ENCODE measurements at regions not wholly inside any gene's neighbourhood (a gene's known extent, or its start where the extent isn't known, plus 50 kb on each side); places are given as distances from the start of the nearest gene placed in this dataset.

DNA sequence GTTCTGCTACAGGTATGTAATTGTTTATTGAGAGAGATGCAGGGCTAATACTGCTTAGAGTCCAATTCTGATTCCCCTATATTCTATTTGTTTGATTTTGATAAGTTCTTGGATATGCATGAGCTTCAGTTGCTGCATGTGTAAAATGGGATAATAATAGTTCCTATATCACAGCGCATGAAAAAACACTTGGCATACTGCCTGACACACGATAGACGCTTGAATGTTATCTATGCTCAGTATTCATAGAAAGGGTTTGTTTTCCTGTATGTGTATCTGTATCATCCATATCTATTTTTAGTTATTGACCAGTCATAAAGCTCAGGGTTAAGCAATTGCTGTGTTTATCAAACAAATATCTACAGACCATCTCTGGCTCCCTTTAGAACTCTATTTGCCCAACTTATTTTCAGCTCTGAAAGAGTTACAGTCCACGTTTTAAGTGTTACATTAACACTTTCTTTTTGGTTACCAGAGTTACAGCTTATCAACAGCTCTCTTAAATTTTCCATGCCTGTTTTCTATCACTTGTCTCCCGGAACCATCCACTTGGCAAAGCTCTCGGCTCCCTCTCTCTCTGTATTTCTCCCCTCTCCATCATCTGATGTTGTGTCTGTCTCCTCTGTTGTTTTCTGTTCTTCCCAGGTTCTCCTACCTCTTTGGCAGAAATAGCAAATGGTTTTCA lies 334.8 kb downstream of the CBLN1 start:
- DNase-seq (ENCODE audit: low spot score) = peak; percentile 46

DNA sequence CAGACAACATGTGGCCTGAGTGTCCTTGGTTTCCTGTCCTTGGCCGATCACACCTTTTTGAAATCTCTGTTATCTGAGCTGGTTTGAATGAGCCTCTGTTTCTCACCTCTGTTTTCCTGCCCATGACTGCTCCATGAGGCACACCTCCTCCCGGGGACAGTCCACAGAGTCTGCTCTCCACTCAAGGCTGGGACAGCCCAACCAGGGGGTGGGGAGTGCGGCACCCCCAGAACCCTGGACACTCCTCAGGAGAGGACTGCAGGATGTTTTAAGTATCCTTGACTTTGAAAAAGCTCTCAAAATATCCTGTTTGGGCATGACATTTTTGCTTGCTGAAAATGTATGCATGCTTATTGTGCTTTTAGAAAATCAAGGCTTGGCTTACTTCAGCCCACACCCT lies 333.0 kb upstream of the N4BP1 start:
- no peak for DNase-seq (ENCODE audit: low spot score)

DNA sequence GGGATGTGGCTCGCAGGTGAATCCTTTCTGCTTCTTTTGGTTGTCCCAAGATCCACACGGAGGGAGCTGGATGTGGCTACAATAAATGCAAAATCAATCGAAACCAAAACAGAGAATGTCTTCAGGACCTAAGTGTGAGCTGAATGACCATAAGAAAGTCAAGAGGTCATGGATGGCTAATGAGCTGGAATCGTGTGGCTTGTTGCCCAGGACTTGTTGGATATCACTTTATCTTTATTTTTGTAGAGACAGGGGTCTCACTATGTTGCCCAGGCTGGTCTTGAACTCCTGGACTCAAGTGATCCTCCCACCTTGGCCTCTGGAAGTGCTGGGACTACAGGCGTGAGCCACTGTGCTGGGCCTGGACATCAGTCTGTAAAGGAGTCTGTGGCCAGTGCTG lies 326.8 kb upstream of the N4BP1 start:
- no peak for DNase-seq (ENCODE audit: low spot score)

DNA sequence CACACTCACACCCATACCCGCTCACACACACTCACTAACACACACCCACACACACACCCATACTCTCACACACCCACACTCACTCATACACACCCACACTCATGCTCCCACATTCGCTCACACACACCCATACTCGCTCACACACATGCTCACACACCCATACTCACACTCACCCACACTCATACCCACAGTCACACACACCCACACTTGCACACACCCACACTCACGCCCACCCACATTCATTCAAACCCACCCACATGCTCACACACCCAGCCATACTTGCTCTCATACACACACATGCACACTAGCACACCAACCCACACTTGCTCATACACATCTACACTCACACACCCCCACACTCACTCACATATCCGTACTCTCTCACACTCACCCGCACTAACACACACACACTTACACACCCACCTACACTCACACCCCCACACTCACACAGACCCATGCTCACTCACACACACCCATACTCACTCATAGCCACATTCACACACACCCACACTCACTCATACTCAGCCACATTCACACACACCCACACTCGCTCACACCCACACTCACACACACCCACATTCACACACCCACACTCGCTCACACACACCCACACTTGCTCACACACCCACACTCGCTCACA lies 322.4 kb upstream of the N4BP1 start:
- DNase-seq (ENCODE audit: low spot score) = no peak

DNA sequence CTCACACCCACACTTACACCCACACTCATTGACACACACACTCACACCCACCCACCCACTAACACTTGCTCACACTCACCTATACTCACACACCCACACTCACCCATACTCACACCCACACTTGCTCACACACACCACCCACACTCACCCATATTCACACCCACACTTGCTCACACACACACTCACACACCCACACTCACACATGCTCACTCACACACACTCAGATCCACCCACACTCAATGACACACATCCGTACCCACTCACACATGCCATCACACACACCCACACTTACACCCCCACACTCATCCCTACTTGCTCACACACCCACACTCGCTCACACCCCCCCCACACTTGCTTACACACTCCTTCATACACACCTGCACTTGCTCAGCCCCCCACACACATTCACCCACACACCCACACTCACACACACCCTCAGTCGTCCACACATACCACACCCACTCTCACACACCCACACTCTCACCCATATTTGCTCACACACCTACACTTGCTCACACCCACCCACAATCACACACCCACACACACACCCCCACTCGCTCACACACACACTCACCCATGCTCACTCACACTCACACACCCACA lies 321.1 kb upstream of the N4BP1 start:
- DNase-seq (ENCODE audit: low spot score) = no peak

DNA sequence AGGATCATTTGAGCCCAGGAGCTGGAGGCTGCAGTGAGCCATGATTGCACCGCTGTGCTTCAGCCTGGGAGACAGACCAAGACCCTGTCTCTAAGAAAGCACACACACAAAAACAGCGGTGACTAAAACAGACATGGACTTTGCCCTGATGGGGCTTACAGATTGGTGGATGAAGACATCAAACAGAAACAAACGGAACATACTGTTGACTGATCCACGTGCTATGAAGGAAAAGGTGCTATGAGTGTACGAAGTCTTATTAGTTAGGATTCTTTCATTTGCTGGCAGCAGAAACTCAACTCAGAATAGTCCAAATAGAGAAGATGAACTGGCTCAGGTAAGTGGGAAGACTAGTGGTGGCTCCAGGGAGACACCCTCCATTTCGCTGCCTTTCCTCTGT lies 309.8 kb upstream of the N4BP1 start:
- no peak for DNase-seq (ENCODE audit: low spot score)

DNA sequence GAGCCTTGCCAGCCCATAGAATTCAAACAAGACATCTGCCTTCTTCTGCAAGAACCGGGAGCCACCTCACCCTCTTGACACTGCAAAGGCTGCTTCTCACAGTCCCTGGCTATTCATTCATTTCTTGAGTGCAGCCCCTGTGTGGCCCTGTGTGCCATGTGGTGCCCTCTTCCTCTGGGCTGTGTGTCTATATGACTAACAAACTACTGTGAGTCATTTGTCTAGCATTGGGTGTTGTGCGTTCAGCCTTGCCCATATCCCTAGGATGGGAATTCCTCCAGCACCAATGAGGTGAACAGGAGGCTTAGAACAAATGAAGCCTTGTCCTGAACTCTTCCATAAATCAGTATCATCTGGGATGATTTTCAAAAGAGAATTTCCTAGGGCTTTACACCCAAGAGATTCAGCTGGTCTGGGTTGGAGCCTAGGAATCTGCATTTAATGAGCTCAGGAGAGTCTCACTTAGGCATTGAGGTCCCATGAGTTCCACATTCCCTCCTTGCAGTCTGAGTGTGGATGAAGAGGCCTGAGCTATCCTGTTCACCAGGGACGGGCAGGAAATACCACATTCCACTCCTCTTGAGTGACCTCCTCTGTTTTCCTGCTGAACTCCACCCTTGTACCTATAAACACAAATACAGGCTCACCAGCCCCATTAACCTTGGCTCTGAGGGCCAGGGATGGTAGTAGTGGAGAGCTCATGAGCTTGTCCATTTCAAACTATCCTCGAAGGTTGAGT lies 308.7 kb upstream of the N4BP1 start:
- DNase-seq (ENCODE audit: low spot score) = no peak

DNA sequence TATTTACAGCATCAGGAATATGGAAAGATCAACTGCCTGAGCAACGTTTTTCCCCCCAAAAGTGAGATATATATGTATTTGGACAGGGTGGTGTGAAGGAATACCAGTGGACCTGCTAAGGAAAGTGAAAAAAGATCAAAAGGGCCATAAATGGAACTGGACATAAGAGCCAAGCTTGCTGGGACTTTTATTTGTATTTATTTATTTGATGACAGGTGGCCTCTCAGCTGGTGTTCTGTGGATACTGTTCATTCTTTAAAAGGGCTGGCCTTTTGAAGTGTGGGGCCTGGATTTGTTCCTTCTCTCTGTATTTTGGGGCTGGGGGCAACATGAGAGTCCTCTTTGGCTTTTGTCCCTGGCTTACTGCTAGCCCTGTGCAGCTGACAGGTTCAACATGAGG lies 306.6 kb upstream of the N4BP1 start:
- DNase-seq (ENCODE audit: low spot score) = no peak

DNA sequence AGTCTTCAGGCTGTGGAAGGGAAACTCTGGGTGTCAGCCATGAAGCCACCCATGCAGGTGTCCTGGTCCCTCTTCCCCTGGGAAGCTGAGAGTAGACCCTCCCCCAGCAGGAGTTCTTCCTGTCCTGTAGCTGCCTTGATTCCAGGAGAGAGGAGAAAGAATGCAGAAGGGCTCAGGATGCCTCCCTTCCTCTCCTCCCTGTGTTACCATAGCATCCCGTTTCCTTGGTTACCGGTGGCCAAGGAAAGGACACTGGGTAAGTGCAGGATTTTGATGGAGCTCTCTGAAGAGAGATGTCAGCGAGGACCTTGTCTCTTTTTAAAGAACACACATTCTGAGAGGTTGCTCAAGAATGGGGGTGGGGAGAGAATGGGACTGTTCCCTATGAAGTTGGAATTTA lies 304.1 kb upstream of the N4BP1 start:
- no peak for DNase-seq (ENCODE audit: low spot score)

DNA sequence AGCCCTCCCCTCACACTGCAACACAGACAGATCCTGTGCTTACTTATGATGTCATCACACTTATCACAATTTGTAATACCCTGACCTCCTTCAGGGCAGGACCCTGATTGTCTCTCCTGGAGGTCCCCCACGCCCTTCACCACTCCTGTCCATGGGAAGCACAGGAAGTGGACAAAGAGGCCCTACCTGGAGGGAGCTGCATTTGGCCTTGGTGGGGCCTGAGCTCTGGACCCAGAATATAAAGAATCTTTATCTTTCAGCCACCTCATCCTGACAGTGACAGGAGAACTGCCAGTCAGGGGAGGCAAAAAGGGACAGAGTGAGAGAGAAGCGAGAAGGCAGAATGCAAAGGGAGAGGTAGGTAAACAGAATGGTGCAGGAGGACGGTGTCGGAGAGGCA lies 303.4 kb upstream of the N4BP1 start:
- DNase-seq (ENCODE audit: low spot score) = no peak

DNA sequence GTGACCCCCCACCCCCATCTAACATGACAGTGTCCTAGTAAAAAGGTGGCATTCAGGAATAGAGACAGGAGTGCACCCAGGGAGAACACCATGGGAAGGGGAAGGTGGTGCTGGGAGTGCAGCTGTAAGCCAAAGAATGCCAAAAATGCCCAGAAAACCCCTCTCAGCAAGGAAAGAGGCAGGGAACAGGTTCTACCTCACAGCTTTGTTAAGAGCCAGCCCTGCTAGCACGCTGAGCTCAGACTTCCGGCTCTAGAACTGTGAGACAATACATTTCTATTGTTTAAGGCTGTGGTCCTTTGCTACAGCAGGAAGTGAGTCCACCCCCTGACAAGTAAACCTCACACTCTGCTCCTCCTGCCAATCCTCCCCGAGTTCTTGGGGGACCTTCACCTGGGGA lies 302.4 kb upstream of the N4BP1 start:
- DNase-seq (ENCODE audit: low spot score) = no peak

DNA sequence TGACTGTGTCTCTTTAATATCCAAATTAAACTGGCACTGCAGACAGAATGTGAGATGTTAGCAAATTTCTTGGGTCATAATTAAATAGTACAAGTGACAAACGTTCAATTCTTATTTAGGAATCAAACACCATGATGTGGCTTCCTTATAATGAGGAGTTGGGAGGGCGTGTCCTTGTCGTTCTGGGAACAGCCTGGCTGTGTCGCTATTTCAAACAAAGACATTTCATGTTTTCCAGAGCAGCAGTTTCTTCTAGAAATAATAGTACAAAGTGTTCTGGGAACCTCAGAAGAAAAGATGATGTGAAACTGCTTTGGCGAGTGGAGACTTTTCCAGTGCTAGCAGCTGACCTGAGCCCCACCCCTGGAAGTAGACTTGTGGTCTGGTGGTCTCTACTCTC lies 301.7 kb upstream of the N4BP1 start:
- DNase-seq (ENCODE audit: low spot score) = no peak

DNA sequence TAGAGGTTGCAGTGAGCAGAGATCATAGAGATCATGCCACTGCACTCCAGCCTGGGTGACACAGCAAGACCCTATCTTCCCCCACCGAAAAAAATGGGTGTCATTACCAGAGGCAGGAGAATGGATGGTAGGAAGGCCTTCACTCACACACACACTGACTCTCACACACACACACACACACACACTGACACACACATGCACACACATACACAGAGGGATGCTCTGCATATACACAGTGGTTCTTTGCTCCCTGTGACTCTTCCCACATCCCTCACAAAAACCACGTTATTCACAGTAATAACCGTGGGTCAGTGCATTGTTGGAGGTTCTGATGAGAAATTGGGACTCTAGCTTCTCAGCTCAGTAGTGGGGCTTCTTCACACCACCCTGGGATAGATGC lies 300.2 kb upstream of the N4BP1 start:
- no peak for DNase-seq (ENCODE audit: low spot score)

DNA sequence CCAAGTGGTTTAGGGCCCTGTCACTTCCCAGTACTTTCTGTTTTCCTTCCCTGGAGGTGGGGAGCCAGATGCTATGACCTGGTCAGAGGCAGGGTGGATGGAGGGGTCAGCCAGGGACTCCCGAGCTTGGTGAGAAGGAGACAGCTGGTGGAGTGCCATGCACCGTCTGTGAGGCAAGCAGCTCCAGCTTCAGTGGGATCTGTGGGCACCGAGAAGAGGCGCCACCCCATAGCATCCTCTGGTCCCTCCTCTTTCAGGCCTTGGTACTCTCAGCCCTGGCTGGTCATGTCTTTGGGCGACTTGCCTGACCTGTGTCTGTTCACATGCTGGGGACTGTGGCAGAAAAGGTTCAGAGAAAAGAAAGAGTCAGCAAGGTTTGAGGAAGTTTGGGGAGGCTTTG lies 299.3 kb upstream of the N4BP1 start:
- DNase-seq (ENCODE audit: low spot score) = no peak

DNA sequence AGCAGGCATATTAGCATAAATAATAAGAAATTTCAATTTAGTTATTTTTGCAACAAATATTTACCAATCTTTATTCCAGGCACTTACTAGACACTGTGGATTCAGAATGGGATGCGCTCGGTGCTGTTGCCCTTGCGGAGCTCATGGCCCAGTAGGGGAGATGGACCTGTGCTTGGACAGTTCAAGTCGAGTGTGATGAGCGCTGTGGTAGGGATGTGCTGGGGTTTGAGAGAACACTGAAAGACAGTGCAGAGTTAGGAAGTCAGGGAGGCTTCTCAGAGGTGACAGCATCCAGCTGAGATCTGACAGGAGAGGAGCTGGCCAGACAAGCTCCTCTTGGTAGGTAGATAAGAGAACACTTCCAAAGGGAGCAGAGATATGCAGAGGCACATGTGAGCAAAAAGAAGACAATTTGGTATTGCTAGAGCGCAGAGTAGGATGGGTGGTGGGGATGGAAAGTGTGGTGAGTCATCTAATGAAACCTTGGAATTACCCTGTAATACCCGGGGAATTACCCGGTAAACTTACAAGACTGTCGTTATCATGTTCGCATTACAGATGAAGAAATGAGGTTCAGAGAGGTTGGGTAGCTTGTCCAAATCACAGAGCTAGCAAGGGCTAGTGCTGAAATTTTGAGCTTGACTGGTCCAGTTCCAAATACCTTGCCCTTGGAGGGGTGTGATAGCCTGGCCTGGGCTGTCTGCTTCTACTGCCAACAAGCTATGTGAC lies 298.1 kb upstream of the N4BP1 start:
- no peak for DNase-seq (ENCODE audit: low spot score)

DNA sequence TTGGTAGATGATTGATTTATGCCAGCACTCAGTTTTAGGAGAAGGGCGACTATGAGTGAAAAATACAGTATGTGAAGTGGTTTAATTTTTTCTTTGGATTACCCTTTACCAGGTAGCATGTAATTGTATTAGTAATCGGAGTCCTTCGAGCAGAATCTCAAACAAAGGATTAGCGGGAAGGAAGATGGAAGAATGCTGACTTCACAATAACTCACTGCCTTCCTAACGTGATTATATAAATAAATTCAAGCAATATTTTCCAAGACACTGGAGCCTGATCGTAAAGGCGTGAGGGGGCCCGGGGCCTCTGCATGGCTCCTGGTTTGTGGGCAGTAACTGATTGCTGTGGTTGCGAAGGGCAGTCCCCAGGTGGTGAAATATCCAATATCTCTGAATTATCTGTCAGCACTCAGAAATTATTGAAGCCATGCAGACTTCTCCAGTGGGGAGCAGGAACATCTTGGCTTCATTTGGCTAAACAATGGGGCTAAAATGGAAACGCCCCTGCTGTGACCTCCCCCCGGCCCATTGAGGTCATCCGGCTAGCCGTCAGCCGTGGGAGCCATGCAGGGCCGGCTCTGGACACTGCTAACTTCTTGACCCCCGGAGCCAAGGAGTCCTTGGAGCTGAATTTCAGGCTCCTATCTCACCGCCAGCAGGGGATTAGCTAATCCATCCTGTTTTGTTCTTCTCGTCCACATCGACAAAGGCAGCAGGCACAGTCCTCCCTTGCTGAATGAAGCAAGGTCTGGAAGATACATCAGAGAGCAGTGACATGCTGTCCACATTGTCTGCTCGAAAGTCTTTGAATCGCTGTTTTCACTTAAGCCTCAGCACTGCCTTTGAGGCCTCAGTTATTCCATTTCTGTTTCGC lies 295.9 kb upstream of the N4BP1 start:
- DNase-seq (ENCODE audit: low spot score) = no peak

DNA sequence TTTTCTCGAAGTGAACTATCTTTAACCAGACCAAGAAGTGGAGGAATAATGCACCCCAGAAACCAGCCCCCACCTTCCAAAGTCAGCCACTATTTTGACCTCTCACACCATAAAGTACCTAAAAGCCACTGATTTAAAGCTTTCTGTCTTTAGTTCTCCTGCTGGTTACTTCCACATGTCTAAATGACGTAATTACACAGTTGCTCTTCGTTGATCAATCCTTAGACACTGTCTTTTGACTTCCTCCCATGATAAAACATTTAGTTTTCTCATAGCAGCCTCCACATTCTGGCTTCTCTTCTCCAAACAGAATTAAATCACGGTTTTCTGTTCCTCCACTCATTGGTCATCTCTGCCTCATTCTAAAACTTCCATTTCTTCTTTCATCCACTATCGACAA lies 294.4 kb upstream of the N4BP1 start:
- DNase-seq (ENCODE audit: low spot score) = no peak

DNA sequence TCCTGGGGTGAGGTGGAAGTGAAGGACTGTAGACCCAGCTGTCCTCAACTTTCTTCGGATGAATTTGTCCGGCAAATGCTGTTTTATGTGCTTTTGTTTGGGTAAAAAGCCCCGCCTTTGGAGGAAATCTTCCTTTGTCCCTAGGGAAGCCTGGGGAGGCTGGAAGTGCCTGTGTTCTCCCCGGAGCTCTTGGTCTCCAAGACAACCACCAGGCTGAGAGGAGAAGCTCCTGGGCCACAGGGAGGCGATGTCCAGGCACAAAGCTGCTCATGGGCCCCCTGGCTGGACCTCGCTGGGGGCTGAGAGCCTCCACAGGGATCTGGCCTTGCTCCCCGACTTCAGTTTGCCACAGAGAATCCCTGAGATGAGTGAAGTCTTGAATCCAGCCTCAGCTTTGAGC lies 293.1 kb upstream of the N4BP1 start:
- DNase-seq (ENCODE audit: low spot score) = no peak

DNA sequence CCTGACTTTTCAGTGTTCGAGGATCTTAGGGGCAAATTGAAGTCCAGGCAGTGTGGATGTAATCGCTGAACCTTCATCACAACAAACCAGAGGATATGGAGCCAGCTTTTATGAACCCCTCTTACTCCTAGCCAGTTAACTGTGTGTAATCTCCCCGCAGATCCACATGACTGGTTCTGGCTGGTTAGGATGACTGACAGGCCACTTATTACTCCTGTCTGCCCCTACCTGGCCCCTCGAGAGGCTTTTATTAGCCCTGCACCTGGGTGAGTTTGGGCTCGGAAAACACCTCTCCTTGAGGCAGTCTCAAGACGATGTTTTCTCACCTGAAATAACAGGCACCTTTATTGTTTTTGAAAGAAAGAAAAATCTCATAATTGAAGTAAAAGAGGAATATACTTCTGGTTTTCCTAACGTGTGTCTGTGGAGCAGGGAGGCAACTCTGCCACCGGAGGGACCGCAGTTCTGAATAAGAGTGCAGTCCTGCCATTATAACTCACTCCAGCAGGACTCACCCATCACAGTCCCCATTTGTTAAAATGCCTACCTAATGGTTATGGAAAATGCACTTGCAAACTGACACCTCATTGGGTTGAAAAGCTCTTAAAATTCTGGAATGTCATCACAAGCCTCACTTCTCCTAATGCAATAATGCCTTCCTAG lies 291.9 kb upstream of the N4BP1 start:
- no peak for DNase-seq (ENCODE audit: low spot score)

DNA sequence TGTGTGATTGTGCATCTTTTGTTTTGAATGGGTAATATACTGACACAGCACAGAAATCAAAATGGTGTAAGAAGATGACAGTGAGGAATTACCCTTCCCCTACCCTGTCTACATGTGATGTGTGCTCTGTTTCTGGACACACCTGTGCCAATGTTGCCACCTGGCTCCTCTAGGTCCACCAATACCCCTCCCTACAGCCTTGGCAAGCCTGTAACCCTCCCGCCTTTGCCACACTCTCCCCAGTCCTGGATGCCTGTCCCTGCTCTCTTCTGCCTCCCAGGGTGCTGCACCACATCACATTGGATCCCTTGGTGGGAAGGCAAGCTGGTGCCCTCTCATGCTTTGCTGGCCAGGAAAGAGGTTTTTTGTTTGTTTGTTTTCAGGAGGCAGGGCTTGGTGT lies 289.5 kb upstream of the N4BP1 start:
- DNase-seq (ENCODE audit: low spot score) = no peak

Data from umbilical cord (tissue), 1 donor.